GM12878 (cell line): ENCODE measurements at regions not wholly inside any gene's neighbourhood (a gene's known extent, or its start where the extent isn't known, plus 50 kb on each side); places are given as distances from the start of the nearest gene placed in this dataset.
"Not testable (repeated sequence)": the region's sequence is repeated elsewhere in the genome, so short reads cannot be mapped to it uniquely, and the experiment has no call there.

Experiments used
- CTCF ChIP-seq, 3 experiments: IDR thresholded peaks in 2 of 3; conservative IDR thresholded peaks in 1 of 3; 2 replicates each; pipeline ENCODE4 v1.5.1; 2011; ENCODE audit warnings: low read depth in 3 of 3, low read length in 3 of 3, mild to moderate bottlenecking in 3 of 3, control low read depth in 2 of 3, moderate library complexity in 2 of 3, inconsistent platforms in 1 of 3, mixed read lengths in 1 of 3; ENCODE audit not compliant: control insufficient read depth in 2 of 3, insufficient read depth in 1 of 3; ENCODE audit errors: extremely low read depth in 1 of 3
- EZH2 ChIP-seq: IDR thresholded peaks from 2 replicates; pipeline ENCODE4 v1.6.1; 2012; ENCODE audit warnings: low read depth, mild to moderate bottlenecking, control low read depth, inconsistent platforms, low read length, borderline replicate concordance; ENCODE audit not compliant: control insufficient read depth
- POLR2AphosphoS5 ChIP-seq: IDR thresholded peaks from 2 replicates; pipeline ENCODE4 v1.6.1; 2011; ENCODE audit warnings: mild to moderate bottlenecking, low read length, inconsistent platforms
- RAD51 ChIP-seq: fragments of 450-650 bp; IDR thresholded peaks from 2 replicates; pipeline ENCODE4 v1.6.1; 2016; ENCODE audit warnings: moderate library complexity, mild to moderate bottlenecking, inconsistent platforms
- USF2 ChIP-seq: IDR thresholded peaks from 2 replicates; pipeline ENCODE4 v1.6.1; 2011; ENCODE audit warnings: low read depth, low read length, improper control_type of control experiment, borderline replicate concordance
- TF ChIP-seq, protein P1 (sequence below): fragments of 450-650 bp; IDR thresholded peaks from 2 replicates; pipeline ENCODE4 v1.6.1; 2018; ENCODE audit warnings: borderline replicate concordance, mild to moderate bottlenecking; ENCODE audit not compliant: partially characterized antibody

DNA sequence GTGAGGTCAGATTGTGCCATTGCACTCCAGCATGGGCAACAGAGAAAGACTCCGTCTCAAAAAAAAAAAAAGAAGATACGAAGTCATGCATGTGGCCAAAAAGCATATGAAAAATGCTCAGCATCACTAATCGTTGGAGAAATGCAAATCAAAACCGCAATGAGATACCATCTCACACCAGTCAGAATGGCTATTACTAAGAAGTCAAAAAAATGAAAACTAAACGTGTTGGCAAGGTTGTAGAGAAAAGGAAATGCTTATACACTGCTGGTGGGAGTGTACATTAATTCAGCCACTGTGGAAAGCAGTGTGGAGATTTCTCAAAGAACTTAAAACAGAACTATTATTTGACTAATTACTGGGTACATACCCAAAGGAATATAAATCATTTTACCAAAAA is 156.1 kb upstream of the GRM7 start:
- not testable (repeated sequence) for TF ChIP-seq USF2; EZH2; CTCF (IDR thresholded peaks at IDR 0.05 in 2 of 3, conservative IDR thresholded peaks at IDR 0.05 in 1 of 3; ENCODE audit: control insufficient read depth in 2 of 3, extremely low read depth in 1 of 3, insufficient read depth in 1 of 3, low read depth in 3 of 3, low read length in 3 of 3); POLR2AphosphoS5; RAD51
- TF ChIP-seq, protein P1, sequence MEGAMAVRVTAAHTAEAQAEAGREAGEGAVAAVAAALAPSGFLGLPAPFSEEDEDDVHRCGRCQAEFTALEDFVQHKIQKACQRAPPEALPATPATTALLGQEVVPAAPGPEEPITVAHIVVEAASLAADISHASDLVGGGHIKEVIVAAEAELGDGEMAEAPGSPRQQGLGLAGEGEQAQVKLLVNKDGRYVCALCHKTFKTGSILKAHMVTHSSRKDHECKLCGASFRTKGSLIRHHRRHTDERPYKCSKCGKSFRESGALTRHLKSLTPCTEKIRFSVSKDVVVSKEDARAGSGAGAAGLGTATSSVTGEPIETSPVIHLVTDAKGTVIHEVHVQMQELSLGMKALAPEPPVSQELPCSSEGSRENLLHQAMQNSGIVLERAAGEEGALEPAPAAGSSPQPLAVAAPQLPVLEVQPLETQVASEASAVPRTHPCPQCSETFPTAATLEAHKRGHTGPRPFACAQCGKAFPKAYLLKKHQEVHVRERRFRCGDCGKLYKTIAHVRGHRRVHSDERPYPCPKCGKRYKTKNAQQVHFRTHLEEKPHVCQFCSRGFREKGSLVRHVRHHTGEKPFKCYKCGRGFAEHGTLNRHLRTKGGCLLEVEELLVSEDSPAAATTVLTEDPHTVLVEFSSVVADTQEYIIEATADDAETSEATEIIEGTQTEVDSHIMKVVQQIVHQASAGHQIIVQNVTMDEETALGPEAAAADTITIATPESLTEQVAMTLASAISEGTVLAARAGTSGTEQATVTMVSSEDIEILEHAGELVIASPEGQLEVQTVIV = not testable (repeated sequence)
